IPS DF 4.7 (cell line): ENCODE measurements at regions not wholly inside any gene's neighbourhood (a gene's known extent, or its start where the extent isn't known, plus 50 kb on each side); places are given as distances from the start of the nearest gene placed in this dataset.
"Not testable (repeated sequence)": the region's sequence is repeated elsewhere in the genome, so short reads cannot be mapped to it uniquely, and the experiment has no call there.

Experiments used
- DNase-seq: peaks from one replicate; pipeline ENCODE4 v3.0.0-alpha.2; 2013; ENCODE audit warnings: low spot score; ENCODE audit errors: extremely low read depth

DNA sequence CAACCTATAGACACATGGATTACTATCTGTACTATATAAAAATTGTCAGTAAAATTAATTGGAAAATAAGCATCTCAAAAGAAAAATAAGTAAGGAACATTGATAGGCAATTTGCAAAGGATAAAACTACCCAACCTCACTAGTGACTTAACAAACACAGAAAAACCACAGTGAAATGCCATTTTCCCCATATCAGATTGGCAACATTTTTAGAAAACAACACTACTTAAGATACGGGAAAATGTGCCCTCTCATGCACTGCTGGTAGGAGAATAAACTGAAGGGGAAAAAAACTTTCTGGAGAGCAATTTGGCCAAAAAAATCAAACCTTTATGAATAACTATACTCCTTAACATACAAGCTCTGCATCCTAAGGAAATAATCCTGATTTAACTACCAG lies 254.0 kb downstream of the DEPDC1B start:
- DNase-seq, result no peak

DNA sequence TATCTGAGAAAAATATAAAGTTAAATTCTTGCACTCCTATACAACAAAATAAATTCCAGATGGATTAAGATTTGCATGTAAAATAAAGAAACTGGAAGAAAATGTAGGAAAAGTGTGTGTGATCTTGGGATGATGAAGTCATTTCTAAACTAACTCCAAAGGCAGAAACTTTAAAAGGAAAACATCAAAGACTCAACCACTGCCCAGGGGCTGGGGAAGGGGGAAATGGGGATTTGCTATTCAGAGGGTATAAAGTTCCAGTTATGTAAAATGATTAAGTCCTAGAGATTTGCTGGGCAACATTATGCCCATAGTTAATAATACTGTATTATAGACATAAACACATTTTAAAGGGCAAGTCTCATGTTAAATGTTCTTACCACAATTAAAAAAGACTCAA lies 254.5 kb downstream of the DEPDC1B start:
- DNase-seq, result no peak

DNA sequence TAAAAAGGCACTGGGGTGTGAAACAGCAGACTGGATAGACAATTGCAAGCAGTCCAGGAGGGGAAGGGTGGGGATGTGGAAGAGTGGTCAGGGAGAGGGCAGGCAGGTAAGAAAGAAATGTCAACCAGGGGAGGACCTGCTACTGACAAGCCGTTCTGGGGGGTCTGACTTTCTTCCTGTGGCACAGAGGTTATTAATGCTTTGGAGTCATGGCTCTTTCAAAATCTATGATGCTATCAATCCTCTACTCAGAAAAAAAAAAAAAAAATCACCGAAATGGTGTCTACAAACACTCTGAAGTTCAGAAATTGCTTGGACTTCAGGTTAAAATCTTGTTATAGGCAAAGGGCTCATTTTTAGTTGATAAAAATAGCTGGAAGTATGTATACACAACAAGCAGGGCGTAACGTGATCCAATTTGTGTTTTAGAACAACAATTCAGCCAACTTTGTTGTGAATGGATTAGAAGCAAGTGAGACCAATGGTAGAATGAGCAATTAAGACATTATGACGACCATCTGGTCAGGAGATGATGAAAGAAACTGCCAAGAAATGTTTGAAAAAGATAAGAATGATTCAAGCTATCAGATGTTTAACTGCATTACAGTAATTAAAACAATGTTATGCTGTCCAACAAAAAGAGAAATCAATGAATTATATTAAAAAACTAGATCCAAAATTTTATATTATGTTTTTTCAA lies 255.2 kb downstream of the DEPDC1B start:
- no peak for DNase-seq

DNA sequence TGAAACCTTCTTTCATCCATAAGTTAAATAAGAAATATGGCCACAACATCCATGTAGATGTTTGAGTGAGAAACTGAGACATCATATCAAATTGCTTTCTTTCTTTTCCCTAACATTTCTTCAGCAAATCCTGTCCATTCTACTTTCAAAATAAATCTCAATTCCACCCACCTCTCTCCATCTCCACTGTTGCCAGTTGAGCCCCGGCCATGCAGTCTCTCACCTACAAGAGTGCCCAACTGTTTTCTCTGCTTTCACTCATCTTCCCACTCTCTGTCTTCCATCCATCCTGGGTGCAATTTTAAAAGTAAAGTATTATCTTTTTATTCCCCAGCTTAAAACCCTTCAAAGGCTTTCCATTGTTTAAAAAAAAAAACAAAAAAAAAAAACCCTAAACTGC lies 260.4 kb downstream of the DEPDC1B start:
- no peak for DNase-seq

DNA sequence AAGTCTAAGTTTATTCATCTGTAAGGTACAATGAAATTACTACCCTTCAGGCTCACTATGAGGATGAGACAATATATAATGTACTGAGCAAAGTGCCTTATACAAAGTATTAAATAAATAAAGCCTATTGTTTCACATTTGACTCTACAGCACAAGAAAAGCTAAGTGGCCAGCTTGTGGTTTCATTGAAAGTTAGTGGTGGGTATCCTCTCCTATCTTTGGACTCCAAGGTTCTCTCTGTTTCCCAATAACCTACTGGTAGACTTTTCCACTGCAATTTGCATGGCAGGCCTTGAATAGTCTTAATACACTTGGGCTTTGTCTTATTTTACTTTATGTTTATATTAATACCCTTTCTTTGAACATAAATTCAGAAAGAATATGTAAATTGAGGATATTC lies 262.7 kb downstream of the DEPDC1B start:
- DNase-seq, result no peak

DNA sequence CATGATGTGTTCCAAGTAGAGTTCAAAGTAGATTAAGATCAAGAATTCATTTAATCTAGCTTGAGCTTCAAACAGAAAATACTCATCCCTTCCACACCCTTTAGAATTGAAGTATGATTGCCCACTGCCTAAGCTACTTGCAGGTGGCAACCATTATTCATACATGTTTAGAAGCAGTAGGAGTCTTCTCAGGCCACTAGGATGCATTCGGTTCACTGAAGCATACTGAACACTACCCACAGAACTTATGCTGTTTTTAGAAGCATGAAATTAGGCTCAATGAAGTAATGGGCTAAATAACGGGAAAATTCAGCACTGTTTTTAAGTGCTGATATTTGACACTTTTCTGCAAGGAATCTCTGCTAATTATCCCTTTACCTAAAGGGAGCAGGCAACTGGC lies 263.4 kb downstream of the DEPDC1B start:
- no peak for DNase-seq

DNA sequence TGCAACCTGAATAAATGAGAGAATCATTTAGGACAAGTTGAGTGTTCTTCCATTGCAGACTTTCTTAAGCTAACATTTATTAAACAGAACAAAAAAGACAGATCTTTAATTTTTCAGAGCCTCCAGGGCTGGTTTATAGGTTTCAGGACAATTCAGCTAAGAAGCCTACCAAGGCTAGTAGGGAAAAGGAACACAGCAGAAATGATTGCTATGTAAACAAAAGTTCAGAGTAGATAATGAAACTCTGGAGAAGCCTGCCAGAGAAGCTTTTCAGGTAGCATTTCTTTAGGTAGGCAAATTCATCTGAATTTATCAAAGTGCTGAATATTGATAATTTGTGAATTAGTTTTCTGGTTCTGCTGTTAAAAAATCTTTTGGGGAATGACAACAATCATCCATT lies 264.2 kb downstream of the DEPDC1B start:
- DNase-seq, result no peak

DNA sequence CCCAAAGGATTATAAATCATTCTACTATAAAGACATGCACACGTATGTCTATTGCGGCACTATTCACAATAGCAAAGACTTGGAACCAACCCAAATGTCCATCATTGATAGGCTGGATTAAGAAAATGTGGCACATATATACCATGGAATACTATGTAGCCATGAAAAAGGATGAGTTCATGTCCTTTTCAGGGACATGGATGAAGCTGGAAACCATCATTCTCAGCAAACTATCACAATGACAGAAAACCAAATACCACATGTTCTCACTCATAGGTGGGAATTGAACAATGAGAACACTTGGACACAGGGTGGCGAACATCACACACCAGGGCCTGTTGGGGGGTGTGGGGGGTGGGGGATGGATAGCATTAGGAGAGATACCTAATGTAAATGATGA lies 273.8 kb downstream of the DEPDC1B start:
- not testable (repeated sequence) for DNase-seq

DNA sequence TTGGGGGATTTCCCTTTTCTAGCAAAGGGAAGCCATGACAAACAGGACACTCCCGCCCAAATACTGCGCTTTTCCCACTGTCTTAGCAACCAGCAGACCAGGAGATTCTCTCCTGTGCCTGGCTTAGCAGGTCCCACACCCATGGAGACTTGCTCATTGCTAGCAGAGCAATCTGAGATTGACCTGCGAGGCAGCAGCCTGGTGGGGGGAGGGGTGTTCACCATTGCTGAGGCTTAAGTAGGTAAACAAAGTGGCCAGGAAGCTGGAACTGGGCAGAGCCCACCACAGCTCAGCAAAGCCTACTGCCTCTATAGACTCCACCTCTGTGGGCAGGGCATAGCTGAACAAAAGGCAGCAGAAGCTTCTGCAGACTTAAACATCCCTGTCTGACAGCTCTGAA lies 279.2 kb downstream of the DEPDC1B start:
- DNase-seq, result not testable (repeated sequence)

DNA sequence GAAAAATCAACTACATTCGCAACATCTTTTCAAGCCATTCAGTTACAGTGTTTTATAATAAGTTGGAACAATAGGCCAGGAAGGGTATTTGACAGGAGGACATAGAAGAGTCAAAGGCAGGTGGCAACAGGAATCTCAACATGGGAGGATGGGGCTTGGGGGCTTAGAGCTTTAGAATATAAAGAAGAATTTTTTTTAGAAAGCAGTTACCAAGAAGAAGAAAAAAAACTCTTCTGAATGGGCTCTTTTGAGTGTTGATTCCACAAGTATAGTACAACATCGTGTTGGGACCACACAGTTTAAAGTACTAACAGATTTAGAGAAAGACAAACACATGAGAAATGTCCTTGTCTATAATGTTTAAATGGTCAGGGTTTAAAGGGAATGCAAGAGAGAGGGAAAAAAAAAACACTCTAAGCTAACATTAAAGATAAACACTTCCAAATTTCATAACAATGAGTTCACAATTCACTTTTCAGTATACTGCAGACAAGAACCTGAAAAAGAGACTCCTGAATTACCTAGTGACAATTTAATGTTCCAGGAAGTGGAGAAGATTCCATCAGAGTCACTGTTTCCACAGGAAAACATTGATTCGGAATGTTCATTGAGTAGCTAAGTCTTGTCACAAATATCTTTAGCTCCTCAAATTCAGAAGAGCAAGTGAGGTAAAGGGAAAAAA lies 282.3 kb downstream of the DEPDC1B start:
- DNase-seq, result no peak

DNA sequence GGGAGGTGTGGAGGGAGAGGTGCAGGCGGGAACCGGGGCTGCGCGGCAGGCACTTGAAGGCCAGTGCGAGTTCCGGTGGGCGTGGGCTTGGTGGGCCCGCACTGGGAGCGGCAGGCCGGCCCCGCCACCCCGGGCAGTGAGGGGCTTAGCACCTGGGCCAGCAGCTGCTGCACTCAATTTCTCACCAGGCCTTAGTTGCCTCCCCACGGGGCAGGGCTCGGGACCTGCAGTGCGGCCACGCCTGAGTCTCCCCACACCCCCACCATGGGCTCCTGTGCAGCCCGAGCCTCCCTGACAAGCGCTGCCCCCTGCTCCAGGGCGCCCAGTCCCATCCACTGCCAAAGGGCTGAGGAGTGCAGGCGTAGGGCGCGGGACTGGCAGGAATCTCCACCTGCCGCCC lies 284.5 kb downstream of the DEPDC1B start:
- DNase-seq, result no peak

DNA sequence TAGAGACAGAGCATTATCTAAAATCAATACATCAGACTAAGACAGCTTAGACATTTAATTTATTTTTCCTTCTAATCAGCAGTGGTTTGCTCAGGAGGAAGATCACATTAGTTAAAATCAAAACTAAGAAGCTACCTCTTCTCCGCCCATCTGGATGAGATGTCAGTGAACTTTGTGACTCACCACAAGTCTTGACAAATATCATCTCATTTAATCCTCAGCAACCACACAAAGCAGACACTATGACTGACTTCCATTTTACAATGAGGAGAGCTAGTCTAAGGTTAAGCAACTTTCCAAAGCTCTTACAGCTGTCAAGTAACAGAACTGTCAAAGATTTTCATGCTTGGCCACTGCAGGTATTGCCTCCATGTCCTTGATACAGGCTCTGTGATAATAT lies 289.5 kb downstream of the DEPDC1B start:
- DNase-seq, result no peak

DNA sequence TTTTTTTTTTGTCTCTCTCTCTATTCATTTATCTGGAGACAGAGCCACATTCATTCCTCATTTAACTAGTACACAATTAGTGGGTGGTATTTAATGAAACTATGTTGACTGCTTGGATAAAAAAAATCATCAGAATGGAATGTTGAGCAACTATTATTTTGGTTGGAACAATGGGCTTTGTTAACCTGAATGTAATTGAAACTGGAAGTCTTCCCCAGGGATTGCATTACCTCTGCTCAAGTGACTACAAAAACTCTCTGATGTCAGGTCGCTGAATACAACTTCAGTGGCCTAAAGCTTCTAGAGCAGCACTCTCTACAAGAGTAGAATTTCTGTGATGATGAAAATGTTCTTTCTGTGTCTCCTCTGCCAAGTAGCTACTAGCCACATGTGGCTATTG lies 295.8 kb downstream of the DEPDC1B start:
- no peak for DNase-seq

DNA sequence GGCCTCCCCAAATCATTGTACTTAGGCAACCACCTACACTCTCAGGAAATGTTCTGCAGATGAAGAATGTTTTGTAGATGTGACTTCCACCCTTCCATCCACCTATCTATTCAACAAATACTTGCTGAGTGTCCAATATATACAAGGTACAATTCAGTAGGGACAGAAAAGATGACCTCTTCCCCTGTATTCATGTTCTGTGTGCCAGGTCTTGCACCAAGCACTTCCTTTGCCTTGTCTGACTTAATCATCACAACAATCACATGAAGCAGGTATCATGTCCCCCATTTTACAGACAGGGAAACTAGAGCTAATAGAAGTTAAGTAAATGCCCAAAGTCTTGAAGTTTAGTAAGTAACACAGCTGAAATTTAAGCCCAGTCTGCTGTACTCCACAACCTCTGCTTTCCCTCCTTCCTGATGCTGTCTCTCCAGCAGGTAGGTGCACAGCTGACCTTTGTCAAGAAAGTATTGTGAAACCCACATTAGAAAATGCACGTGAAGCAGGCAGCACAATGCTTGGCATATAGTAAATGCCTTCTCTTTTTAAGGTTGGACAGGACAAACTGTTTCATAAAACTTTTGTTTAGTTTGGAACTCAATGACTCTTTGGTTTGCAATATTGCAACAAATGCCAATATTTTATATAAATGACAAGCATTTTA lies 296.5 kb downstream of the DEPDC1B start:
- DNase-seq, result no peak

DNA sequence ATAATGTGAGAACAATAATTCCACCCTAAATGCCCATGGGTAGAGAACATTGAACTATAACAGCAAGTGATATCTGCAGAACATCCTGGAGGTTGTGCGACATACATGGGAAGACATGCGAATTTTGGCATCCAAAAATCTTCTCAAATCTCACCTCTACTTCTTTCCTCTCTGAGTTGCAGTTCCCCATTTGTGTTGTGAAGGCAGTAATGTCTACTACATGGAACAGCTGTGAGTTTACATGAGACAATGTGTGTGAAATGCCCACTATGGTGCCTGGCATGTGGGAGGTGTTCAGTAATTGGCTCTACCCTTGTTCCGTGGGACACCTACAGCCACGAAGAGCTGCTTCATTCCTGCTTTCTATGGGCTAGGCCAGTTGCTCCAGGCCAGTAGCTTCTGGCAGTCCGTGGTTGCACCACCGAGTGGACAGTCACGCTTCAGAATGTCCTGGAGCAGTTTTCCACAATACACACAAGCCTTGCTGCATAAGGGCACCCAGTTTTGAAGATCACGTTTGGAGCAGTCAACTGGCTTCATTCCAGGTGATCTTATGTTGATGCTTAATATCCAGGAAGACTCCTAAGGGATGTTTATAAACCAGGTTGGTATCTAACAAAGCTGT lies 297.7 kb downstream of the DEPDC1B start:
- no peak for DNase-seq

DNA sequence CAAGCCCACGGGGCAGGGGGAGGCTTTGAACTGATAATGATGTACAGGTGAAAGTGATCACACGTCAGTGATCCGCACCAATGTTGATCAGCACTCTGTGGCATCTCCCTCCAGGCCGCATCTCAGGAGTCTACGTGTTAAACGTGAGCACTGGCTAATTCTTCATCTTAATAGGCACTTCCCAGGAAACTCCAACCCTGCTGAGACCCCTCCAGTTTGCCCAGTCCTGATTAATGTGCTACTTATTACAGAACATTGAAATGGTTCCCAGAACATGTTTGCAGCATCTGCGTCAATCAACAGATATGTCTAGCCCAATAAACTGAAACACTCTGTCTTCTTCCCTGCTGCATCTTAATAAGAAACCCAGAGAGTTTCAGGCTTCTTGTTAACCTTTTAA lies 298.4 kb downstream of the DEPDC1B start:
- no peak for DNase-seq

DNA sequence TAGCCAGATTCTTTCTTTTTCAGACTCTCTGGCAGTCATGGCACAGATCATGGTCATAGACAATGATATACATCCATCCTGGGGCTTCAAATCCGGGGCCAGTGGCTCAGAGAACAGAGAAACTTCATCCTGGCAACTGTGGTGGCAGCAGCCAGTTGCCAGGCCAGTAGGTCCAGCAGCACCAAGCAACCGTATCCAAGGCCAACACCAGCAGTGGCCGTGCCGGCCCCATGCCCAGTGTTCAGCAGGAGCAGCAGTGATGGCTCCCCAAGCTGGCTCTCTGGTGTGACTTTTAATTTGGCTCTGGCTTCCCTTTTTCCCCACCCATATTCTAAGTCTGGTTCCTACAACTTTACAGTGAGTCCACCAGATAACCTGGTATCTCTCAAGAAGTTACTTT lies 300.5 kb downstream of the DEPDC1B start:
- no peak for DNase-seq

DNA sequence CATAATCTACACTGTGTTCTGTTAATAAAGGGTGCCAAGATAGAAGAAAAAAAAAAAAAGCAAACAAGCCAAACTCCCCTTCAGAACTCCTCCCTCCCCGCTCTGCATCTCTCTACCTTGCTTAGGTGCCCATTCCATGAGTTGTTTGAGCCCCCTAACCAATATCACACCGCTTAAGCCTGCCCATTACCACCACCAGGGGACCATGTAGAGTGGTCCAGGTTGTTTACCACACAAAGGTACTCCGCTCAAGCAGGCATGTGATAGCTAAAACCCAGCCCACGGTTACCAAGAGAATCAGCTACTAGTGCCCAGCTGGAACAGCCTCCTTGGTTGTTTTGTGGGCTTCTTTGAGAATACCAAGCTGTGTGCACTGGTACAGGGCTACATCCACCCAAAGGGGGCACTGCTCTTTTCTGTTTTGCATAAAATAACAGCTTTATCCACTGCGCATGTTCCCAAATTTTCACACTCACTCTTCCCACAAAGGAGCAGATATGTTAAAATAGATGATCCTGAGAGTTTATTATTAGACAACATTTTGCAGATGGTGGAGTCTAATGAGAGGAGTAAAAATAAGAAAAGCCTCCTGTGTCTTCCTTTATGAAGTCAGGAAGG lies 304.1 kb downstream of the DEPDC1B start:
- no peak for DNase-seq

DNA sequence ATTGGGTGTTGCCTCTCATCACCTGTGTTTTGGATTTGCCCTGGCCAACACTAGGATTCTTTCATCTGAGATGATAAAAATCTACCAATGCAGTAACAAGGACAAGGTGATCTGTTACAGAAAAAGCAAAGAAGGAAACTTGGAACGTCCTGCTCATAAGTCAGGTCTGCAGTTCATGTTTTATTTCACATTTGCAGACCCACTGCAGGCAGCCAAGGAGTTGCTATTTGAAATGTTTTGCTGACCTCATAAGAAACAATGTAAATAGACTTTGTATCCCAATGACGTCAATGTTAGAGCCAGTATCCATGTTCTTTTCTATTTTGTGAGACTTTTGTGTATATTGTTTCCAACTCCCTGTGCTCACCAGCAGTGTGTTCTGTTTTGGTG lies 312.9 kb downstream of the DEPDC1B start:
- no peak for DNase-seq

DNA sequence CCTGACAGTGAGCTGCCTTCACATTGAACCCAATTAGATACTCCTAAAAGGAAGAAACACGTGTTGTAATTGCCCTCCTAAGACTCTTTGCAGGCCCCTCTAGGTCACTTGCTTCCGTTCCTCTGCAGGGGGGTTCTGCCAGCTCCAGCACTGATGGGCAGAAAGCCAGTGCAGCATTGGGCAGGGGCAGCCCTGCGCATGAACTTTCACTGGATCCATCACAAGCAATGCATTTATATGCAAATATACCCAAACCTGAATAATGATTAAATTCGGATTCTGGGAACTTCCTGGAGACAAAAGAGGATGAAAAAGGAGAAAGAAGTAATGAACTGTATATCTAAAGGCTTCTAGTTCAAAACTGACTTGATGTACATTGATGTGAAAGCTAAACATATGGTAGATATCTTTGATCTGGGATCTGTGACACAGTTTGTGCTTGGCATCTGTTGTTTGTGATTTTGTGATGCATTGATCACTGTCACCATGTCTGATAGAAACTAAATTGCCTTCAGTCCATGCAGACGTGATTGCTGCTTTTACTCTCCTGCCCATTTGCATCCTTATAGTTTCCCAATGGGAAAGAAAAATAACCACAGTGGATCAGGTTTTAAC lies 313.4 kb downstream of the DEPDC1B start:
- no peak for DNase-seq

DNA sequence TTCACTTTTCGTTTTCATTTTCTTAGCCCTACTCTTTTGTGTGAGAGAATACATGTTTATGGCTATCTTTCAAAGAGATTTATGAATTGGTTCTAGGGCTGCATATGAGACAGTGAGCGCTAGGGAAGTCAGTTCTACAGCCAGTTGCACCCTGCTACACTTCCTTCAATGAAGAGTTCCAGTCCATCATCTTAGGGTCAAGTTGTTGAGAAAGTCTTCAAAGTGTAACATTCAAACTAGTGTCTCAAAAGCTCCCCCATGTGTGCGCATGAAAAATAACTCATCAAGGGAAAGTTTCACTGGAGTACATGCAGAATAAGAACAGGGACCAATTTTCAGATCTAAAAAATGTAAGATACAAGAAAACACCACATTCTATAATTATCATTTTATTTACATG lies 317.2 kb downstream of the DEPDC1B start:
- DNase-seq, result no peak

DNA sequence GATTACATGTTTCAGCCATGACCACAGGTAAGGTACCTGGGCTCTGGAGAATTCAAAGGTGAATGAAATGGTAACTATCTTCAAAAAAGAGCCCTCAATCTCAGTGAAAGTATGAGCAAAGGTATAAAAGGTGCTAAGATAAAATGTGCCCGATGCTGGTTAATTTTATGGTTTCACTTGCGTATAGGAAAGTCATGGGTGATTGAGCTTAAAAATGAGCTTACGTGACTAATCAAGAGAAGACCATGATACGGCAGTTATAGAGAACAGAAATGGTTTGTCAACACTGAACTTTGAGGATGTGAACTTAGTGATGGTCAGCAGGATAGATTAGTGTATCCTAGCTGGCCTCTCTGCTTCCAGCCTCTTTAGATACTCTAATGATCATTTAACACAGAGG lies 320.1 kb downstream of the DEPDC1B start:
- DNase-seq, result no peak
